GM12865 (cell line): ENCODE measurements at regions not wholly inside any gene's neighbourhood (a gene's known extent, or its start where the extent isn't known, plus 50 kb on each side); places are given as distances from the start of the nearest gene placed in this dataset.
"Not testable (repeated sequence)": the region's sequence is repeated elsewhere in the genome, so short reads cannot be mapped to it uniquely, and the experiment has no call there.

ENCODE experiments used
- DNase-seq: peaks from one replicate; pipeline ENCODE4 v3.0.0; 2010; ENCODE audit warnings: low read depth
- H3K4me3 ChIP-seq: 2 replicates; pipeline ENCODE4 v1.5.1; 2011; ENCODE audit warnings: mild to moderate bottlenecking, low read depth, low read length, control low read depth
- CTCF ChIP-seq: IDR thresholded peaks from 2 replicates; pipeline ENCODE4 v1.5.1; 2011; ENCODE audit warnings: low read length, control low read depth, low read depth, inconsistent platforms; ENCODE audit not compliant: insufficient read depth; ENCODE audit errors: missing control alignments

- DNase-seq = no peak
- no peak overlapping the region for H3K4me3 ChIP-seq
- no peak for TF ChIP-seq CTCF
Observed at GRCh38 chr1:31485166-31485565, 72.2 kb downstream of the SERINC2 start.

- DNase-seq = no peak
- TF ChIP-seq CTCF = no peak
- no peak overlapping the region for H3K4me3 ChIP-seq
Observed at GRCh38 chr1:31487143-31487542, 74.1 kb downstream of the SERINC2 start.

- no peak for TF ChIP-seq CTCF
- DNase-seq = no peak
- H3K4me3 ChIP-seq = no peak overlapping the region
Observed at GRCh38 chr1:31487721-31488293, 74.8 kb downstream of the SERINC2 start.

- TF ChIP-seq CTCF = no peak
- no peak for DNase-seq
- no peak overlapping the region for H3K4me3 ChIP-seq
Observed at GRCh38 chr1:31488528-31488927, 75.5 kb downstream of the SERINC2 start.

GRCh38 chr1:31489575-31489974, 76.6 kb downstream of the SERINC2 start:
- not testable (repeated sequence) for DNase-seq, H3K4me3 ChIP-seq

GRCh38 chr1:31490596-31490995, 77.6 kb downstream of the SERINC2 start:
- H3K4me3 ChIP-seq, DNase-seq: not testable (repeated sequence)

GRCh38 chr1:31495351-31495750, 81.0 kb upstream of the TINAGL1 start:
- H3K4me3 ChIP-seq, DNase-seq: not testable (repeated sequence)

- H3K4me3 ChIP-seq, DNase-seq: not testable (repeated sequence)
Observed at GRCh38 chr1:31495770-31496169, 80.5 kb upstream of the TINAGL1 start.

- no peak for DNase-seq
Observed at GRCh38 chr1:31497601-31498000, 78.7 kb upstream of the TINAGL1 start.

More at GRCh38 chr1:31497601-31498000, 78.7 kb upstream of the TINAGL1 start:
- no peak for TF ChIP-seq CTCF
- no peak overlapping the region for H3K4me3 ChIP-seq
